ENCODE measurements at regions not wholly inside any gene's neighbourhood (a gene's known extent, or its start where the extent isn't known, plus 50 kb on each side); places are given as distances from the start of the nearest gene placed in this dataset.
"Not testable (repeated sequence)": the region's sequence is repeated elsewhere in the genome, so short reads cannot be mapped to it uniquely, and the experiment has no call there.

- no peak for DNase-seq (ENCODE audit: low spot score)
- no peak overlapping the region for H3K27ac Mint-ChIP-seq
- no peak overlapping the region for H3K4me3 Mint-ChIP-seq
- peaks cover 5 to 11% of the 10 kb centered on the region in 2 donors for H3K27me3 Mint-ChIP-seq
- ATAC-seq = no peak
- H3K36me3 Mint-ChIP-seq = no peaks in the 10 kb centered on the region
- H3K9me3 Mint-ChIP-seq = no peaks in the 10 kb centered on the region
- H3K4me1 Mint-ChIP-seq (ENCODE audit: low read depth in 2 of 2) = no peaks in the 10 kb centered on the region
Measured at GRCh38 chrX:38473701-38474100, 87.6 kb upstream of the TSPAN7 start.

- Mint-ChIP-seq H3K9me3 (no peaks in the 10 kb centered on the region), H3K27me3 (peaks cover 5 to 14% of the 10 kb centered on the region in 2 donors), H3K36me3 (no peaks in the 10 kb centered on the region), H3K4me1 (ENCODE audit: low read depth in 2 of 2) (no peaks in the 10 kb centered on the region), H3K4me3 (no peak overlapping the region), H3K27ac (no peak overlapping the region)
- no peak for ATAC-seq
- no peak for DNase-seq (ENCODE audit: low spot score)
Measured at GRCh38 chrX:38474543-38474942, 86.8 kb upstream of the TSPAN7 start.

GRCh38 chrX:38482183-38482582 lies 79.2 kb upstream of the TSPAN7 start:
- no peak overlapping the region for H3K4me3 Mint-ChIP-seq
- no peaks in the 10 kb centered on the region for H3K4me1 Mint-ChIP-seq (ENCODE audit: low read depth in 2 of 2)
- no peaks in the 10 kb centered on the region for H3K9me3 Mint-ChIP-seq

GRCh38 chrX:38484607-38485498 lies 76.5 kb upstream of the TSPAN7 start:
- ATAC-seq (no peak), DNase-seq (ENCODE audit: low spot score) (no peak)
- Mint-ChIP-seq H3K9me3 (no peaks in the 10 kb centered on the region), H3K27ac (no peak overlapping the region), H3K4me3 (no peak overlapping the region), H3K36me3 (no peaks in the 10 kb centered on the region), H3K4me1 (ENCODE audit: low read depth in 2 of 2) (no peaks in the 10 kb centered on the region), H3K27me3 (peaks cover 19 to 21% of the 10 kb centered on the region in 2 donors)

More at GRCh38 chrX:38482183-38482582, 79.2 kb upstream of the TSPAN7 start:
- H3K27ac Mint-ChIP-seq = no peak overlapping the region
- DNase-seq (ENCODE audit: low spot score) = no peak
- no peaks in the 10 kb centered on the region for H3K36me3 Mint-ChIP-seq
- peaks cover 12 to 18% of the 10 kb centered on the region in 2 donors for H3K27me3 Mint-ChIP-seq
- no peak for ATAC-seq

- no peaks in the 10 kb centered on the region for H3K9me3 Mint-ChIP-seq
- DNase-seq (ENCODE audit: low spot score) (no peak), ATAC-seq (no peak)
- H3K4me3 Mint-ChIP-seq = no peak overlapping the region
- no peak overlapping the region for H3K27ac Mint-ChIP-seq
- no peaks in the 10 kb centered on the region for H3K4me1 Mint-ChIP-seq (ENCODE audit: low read depth in 2 of 2)
- no peaks in the 10 kb centered on the region for H3K36me3 Mint-ChIP-seq
- peaks cover 18 to 19% of the 10 kb centered on the region in 2 donors for H3K27me3 Mint-ChIP-seq
Measured at GRCh38 chrX:38489341-38489740, 72.0 kb upstream of the TSPAN7 start.

- H3K27ac Mint-ChIP-seq = no peak overlapping the region
- ATAC-seq (peak in 1 of 2 donors; percentile 36), DNase-seq (ENCODE audit: low spot score) (no peak)
- H3K27me3 Mint-ChIP-seq = peaks cover 14 to 24% of the 10 kb centered on the region in 2 donors
- no peak overlapping the region for H3K4me3 Mint-ChIP-seq
- H3K36me3 Mint-ChIP-seq = no peaks in the 10 kb centered on the region
- no peaks in the 10 kb centered on the region for H3K9me3 Mint-ChIP-seq
- H3K4me1 Mint-ChIP-seq (ENCODE audit: low read depth in 2 of 2) = no peaks in the 10 kb centered on the region
Measured at GRCh38 chrX:38494239-38494823, 67.0 kb upstream of the TSPAN7 start.

- not testable (repeated sequence) for H3K4me1 Mint-ChIP-seq (ENCODE audit: low read depth in 2 of 2); H3K27ac Mint-ChIP-seq; H3K36me3 Mint-ChIP-seq; H3K9me3 Mint-ChIP-seq; H3K4me3 Mint-ChIP-seq; DNase-seq (ENCODE audit: low spot score); ATAC-seq
- peaks cover 14% of the 10 kb centered on the region in 2 donors for H3K27me3 Mint-ChIP-seq
Measured at GRCh38 chrX:38499658-38500057, 61.7 kb upstream of the TSPAN7 start.

- Mint-ChIP-seq H3K27me3 (peaks cover 14% of the 10 kb centered on the region in 2 donors), H3K4me1 (ENCODE audit: low read depth in 2 of 2) (no peaks in the 10 kb centered on the region), H3K27ac (no peak overlapping the region), H3K9me3 (no peaks in the 10 kb centered on the region), H3K4me3 (no peak overlapping the region), H3K36me3 (no peaks in the 10 kb centered on the region)
- DNase-seq (ENCODE audit: low spot score) (no peak), ATAC-seq (no peak)
Measured at GRCh38 chrX:38500141-38500540, 61.2 kb upstream of the TSPAN7 start.

- Mint-ChIP-seq H3K9me3 (no peaks in the 10 kb centered on the region), H3K27me3 (peaks cover 10 to 13% of the 10 kb centered on the region in 2 donors), H3K4me1 (ENCODE audit: low read depth in 2 of 2) (no peaks in the 10 kb centered on the region), H3K36me3 (no peaks in the 10 kb centered on the region), H3K4me3 (no peak overlapping the region), H3K27ac (no peak overlapping the region)
- ATAC-seq (no peak), DNase-seq (ENCODE audit: low spot score) (no peak)
Measured at GRCh38 chrX:38500866-38501265, 60.5 kb upstream of the TSPAN7 start.

- no peak overlapping the region for H3K4me3 Mint-ChIP-seq
- peaks cover 0 to 15% of the 10 kb centered on the region in 2 donors for H3K27me3 Mint-ChIP-seq
- DNase-seq (ENCODE audit: low spot score) = no peak
- H3K36me3 Mint-ChIP-seq = no peaks in the 10 kb centered on the region
- no peak for ATAC-seq
- H3K9me3 Mint-ChIP-seq = no peaks in the 10 kb centered on the region
- no peak overlapping the region for H3K27ac Mint-ChIP-seq
- H3K4me1 Mint-ChIP-seq (ENCODE audit: low read depth in 2 of 2) = no peaks in the 10 kb centered on the region
Measured at GRCh38 chrX:38505583-38505982, 55.8 kb upstream of the TSPAN7 start.
